T1000 (cell line): ENCODE measurements at regions not wholly inside any gene's neighbourhood (a gene's known extent, or its start where the extent isn't known, plus 50 kb on each side); places are given as distances from the start of the nearest gene placed in this dataset.
"Not testable (repeated sequence)": the region's sequence is repeated elsewhere in the genome, so short reads cannot be mapped to it uniquely, and the experiment has no call there.

Experiments used
- DNase-seq: peaks from one replicate; lab custom pipeline; 2025; ENCODE audit warnings: mixed read lengths; lab: John Stamatoyannopoulos, UW

DNA sequence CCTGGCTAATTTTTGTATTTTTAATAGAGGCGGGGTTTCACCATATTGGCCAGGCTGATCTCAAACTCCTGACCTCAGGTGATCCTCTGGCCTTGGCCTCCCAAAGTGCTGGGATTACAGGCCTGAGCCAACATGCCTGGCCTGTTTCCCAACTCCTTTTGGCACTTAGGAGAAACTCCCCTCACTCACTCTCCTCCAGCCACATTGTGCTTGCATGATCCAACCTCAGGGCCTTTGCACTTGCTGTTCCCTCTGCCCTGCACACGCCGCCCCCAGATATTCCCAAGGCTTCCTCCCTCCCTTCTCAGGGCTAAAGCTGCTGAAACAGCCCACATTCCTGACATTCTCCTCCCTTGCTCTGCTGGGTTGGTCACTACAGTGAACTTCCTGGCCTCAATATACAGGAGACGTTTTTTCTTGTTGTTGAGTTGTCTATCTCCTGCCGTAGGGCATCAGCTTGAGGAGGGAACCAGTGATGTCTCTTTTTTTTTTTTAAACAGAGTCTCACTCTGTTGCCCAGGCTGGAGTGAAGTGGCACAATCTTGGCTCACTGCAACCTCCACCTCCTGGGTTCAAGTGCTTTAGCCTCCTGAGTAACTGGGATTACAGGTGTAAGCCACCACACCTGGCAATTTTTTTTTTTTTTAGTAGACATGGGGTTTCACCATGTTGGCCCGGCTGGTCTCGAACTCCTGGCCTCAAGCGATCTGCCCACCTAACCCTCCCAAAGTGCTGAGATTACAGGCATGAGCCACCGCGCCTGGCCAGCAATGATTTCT, 61.4 kb upstream of the PTPN1 start:
- not testable (repeated sequence) for DNase-seq

DNA sequence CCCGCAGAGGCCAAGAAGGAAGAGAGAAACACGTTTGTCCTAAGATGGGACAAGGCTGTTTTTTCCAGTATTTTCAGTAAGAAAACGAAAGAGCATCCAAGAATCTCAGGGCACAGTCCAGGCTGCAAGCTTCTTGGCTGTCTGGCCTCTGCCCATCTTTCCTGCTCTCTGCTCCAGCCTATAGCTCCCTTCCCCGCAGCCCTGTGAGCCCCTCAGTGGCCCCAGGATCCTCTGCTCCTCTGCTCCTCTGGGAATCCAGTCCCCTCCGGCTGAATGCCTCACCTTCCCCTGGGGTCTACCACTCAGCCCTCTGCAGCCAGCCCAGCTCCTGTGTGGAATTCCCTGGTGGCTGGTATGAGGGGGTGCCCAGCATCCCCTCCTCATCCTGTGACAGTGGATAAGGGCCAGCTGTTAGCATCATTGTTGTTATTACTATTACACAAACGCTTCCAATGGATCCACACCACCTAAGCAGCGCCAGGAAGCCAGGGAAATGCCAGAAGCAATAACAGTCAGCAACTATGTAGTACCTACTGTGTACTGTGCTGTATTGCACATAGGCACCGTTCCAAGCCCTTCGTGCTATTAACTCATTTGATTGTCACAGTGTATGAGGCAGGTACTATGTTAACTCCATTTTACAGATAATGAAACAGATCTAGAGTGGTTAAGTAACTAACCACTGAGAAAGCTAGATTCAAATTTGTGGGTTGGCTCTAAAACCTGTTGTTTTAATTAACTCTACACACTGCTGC, 60.3 kb upstream of the PTPN1 start:
- DNase-seq = no peak

- DNase-seq = no peak
Measured at GRCh38 chr20:50450493-50450826, 59.7 kb upstream of the PTPN1 start.

- no peak for DNase-seq
Measured at GRCh38 chr20:50450881-50451752, 59.1 kb upstream of the PTPN1 start.

- DNase-seq = not testable (repeated sequence)
Measured at GRCh38 chr20:50451792-50452425, 58.3 kb upstream of the PTPN1 start.

GRCh38 chr20:50453533-50454244, 56.5 kb upstream of the PTPN1 start:
- DNase-seq = no peak

DNA sequence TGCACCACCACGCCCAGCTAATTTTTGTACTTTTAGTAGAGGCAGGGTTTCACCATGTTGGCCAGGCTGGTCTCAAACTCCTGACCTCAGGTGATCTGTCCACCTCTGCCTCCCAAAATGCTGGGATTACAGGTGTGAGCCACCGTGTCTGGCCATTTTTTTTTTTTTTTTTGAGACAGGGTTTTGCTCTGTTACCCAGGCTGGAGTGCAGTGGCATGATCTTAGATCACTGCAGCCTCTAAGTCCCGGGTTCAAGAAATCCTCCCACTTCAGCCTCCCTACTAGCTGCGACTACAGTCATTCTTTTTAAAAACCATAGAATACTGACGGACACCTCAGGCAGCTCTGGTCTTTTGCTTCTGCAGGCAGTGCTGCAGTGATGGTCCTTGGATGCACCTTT, 54.9 kb upstream of the PTPN1 start:
- DNase-seq = not testable (repeated sequence)

GRCh38 chr20:50455656-50456451, 54.3 kb upstream of the PTPN1 start:
- DNase-seq = no peak

- no peak for DNase-seq
Measured at GRCh38 chr20:50456452-50457324, 53.5 kb upstream of the PTPN1 start.

DNA sequence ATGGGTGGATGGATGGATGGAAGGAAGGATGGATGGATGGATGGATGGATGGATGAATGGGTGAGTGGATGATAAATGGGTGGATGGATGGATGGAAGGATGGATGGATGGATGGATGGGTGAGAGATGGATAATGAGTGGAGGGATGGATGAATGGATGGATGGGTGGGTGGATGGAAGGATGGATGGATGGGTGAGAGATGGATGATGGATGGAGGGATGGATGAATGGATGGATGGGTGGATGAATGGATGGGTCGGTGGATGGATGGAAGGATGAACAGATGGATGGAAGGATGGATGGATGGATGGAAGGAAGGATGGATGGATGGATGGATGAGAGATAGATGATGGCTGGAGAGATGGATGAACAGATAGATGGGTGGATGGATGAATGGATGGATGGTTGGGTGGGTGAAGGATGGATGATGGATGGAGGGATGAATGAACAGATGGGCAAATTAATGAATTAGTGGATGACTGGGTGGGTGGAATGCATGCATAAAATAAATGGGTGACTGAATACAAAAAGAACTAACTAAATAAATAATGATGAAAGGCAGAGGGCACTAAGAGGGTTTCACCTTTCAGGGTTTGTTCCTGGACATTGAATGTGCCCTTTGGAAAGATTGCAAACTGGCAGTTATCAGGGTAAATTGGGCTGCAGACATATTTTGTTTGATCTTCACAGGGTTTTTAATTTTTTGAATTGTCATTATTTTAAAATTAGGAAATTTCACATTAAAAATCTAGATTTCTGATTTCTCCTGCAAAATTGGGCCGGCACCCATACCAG, 50.9 kb upstream of the PTPN1 start:
- no peak for DNase-seq

DNA sequence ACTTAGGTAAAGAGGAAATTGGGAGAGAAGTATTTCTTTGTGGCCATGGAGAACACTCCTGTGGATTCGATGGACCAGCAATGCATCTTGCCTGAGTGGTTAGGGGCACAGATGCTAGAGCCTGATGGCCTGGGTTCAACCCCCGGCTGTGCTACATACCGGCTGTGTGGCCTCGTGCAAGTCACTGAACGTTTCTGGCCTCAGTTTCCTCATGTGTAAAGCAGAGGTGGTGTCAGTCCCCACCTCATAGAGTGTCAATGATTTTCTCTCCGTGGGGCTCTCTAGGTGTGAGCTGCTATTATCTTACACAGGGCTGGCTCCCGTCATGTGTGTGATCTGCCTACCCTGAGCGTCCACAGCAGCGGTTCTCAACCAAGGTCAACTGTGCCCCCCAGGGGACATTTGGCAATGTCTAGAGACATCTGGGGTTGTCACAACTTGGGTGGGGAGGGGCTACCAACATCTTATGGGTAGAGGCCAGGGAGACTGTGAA, 50.0 kb upstream of the PTPN1 start:
- DNase-seq = no peak
